ENCODE measurements at regions not wholly inside any gene's neighbourhood (a gene's known extent, or its start where the extent isn't known, plus 50 kb on each side); places are given as distances from the start of the nearest gene placed in this dataset.

- DNase-seq (no peak), ATAC-seq (ENCODE audit: poor library complexity) (no peak)
- intact Hi-C loops (cut with DNase I) = no loop called here
Measured at GRCh38 chr6:142500250-142500786, 198.5 kb downstream of the ADGRG6 start.

GRCh38 chr6:142501795-142502194 is 200.0 kb downstream of the ADGRG6 start:
- no peak for DNase-seq
- intact Hi-C loops (cut with DNase I) = no loop called here
- ATAC-seq (ENCODE audit: poor library complexity) = no peak

GRCh38 chr6:142507065-142507464 is 205.3 kb downstream of the ADGRG6 start:
- DNase-seq = no peak
- no peak for ATAC-seq (ENCODE audit: poor library complexity)
- intact Hi-C loops (cut with DNase I) = no loop called here

GRCh38 chr6:142510211-142510610 is 208.4 kb downstream of the ADGRG6 start:
- DNase-seq = no peak
- ATAC-seq (ENCODE audit: poor library complexity) = no peak
- intact Hi-C loops (cut with DNase I) = no loop called here

- DNase-seq = no peak
- ATAC-seq (ENCODE audit: poor library complexity) = no peak
- intact Hi-C loops (cut with DNase I) = no loop called here
Measured at GRCh38 chr6:142518126-142518525, 216.3 kb downstream of the ADGRG6 start.

- intact Hi-C loops (cut with DNase I) = no loop called here
- DNase-seq (no peak), ATAC-seq (ENCODE audit: poor library complexity) (no peak)
Measured at GRCh38 chr6:142518761-142519160, 217.0 kb downstream of the ADGRG6 start.

GRCh38 chr6:142521791-142522190 is 220.0 kb downstream of the ADGRG6 start:
- DNase-seq (no peak), ATAC-seq (ENCODE audit: poor library complexity) (no peak)
- intact Hi-C loops (cut with DNase I) = no loop called here

- ATAC-seq (ENCODE audit: poor library complexity) = no peak
- intact Hi-C loops (cut with DNase I) = no loop called here
- DNase-seq = no peak
Measured at GRCh38 chr6:142523515-142524375, 221.9 kb downstream of the ADGRG6 start.

GRCh38 chr6:142530566-142530965 is 228.8 kb downstream of the ADGRG6 start:
- DNase-seq (no peak), ATAC-seq (ENCODE audit: poor library complexity) (no peak)
- intact Hi-C loops (cut with DNase I) = no loop called here

- ATAC-seq (ENCODE audit: poor library complexity) = no peak
- intact Hi-C loops (cut with DNase I) = no loop called here
- no peak for DNase-seq
Measured at GRCh38 chr6:142531727-142532126, 229.9 kb downstream of the ADGRG6 start.

GRCh38 chr6:142534076-142534475 is 232.3 kb downstream of the ADGRG6 start:
- ATAC-seq (ENCODE audit: poor library complexity) = no peak
- DNase-seq = no peak
- intact Hi-C loops (cut with DNase I) = no loop called here

- no peak for ATAC-seq (ENCODE audit: poor library complexity)
- intact Hi-C loops (cut with DNase I) = no loop called here
- no peak for DNase-seq
Measured at GRCh38 chr6:142534484-142534883, 232.7 kb downstream of the ADGRG6 start.

GRCh38 chr6:142537612-142538478 is 236.0 kb downstream of the ADGRG6 start:
- no peak for DNase-seq
- intact Hi-C loops (cut with DNase I) = no loop called here

GRCh38 chr6:142542704-142543233 is 241.0 kb downstream of the ADGRG6 start:
- ATAC-seq (ENCODE audit: poor library complexity) (no peak), DNase-seq (peak; percentile 49)
- intact Hi-C loops (cut with DNase I) = no loop called here

More at GRCh38 chr6:142537612-142538478, 236.0 kb downstream of the ADGRG6 start:
- ATAC-seq (ENCODE audit: poor library complexity) = no peak

- intact Hi-C loops (cut with DNase I) = no loop called here
- no peak for DNase-seq
- no peak for ATAC-seq (ENCODE audit: poor library complexity)
Measured at GRCh38 chr6:142543606-142544005, 241.8 kb downstream of the ADGRG6 start.

- intact Hi-C loops (cut with DNase I) = no loop called here
- no peak for DNase-seq
- no peak for ATAC-seq (ENCODE audit: poor library complexity)
Measured at GRCh38 chr6:142544199-142544838, 242.5 kb downstream of the ADGRG6 start.

GRCh38 chr6:142545147-142545546 is 243.3 kb downstream of the ADGRG6 start:
- ATAC-seq (ENCODE audit: poor library complexity) (no peak), DNase-seq (no peak)
- intact Hi-C loops (cut with DNase I) = no loop called here

- DNase-seq = no peak
- intact Hi-C loops (cut with DNase I) = no loop called here
- no peak for ATAC-seq (ENCODE audit: poor library complexity)
Measured at GRCh38 chr6:142548566-142548965, 246.8 kb downstream of the ADGRG6 start.
